H1 (cell line): ENCODE measurements at regions not wholly inside any gene's neighbourhood (a gene's known extent, or its start where the extent isn't known, plus 50 kb on each side); places are given as distances from the start of the nearest gene placed in this dataset.

ENCODE experiments used
- CTCF ChIA-PET: fragments of 300-600 bp; sonication (Branson Sonifier 250); formaldehyde crosslinking; loops from one replicate; lab custom pipeline; 2021; ENCODE audit not compliant: partially characterized antibody; lab: Charles Lee
- POLR2A ChIA-PET: fragments of 300-600 bp; sonication (Branson Sonifier 250); formaldehyde crosslinking; loops from one replicate; lab custom pipeline; 2021; ENCODE audit warnings: inconsistent platforms; ENCODE audit not compliant: partially characterized antibody; lab: Charles Lee
- DNase-seq, 2 experiments: peaks; one replicate each; pipeline versions ENCODE4 v3.0.0 to v3.0.0-alpha.2; 2010 to 2022; ENCODE audit warnings: low spot score in 2 of 2, low read depth in 1 of 2, mixed read lengths in 1 of 2
- FAIRE-seq: peaks from 2 replicates; lab custom pipeline; 2011; peaks lifted over from hg19 to GRCh38; lab: Jason Lieb, UNC
- H2AFZ ChIP-seq: 2 replicates; pipeline ENCODE4 v1.8.1; 2012; ENCODE audit warnings: low read length, inconsistent platforms
- H2AK5ac ChIP-seq: 2 replicates; pipeline ENCODE4 v1.6.1; 2013; ENCODE audit warnings: low read depth, low read length
- H2BK120ac ChIP-seq: replicated peaks from 2 replicates; pipeline ENCODE3; 2013; ENCODE audit warnings: low read depth, low read length, inconsistent platforms
- H2BK12ac ChIP-seq: 2 replicates; pipeline ENCODE4 v1.6.1; 2013; ENCODE audit warnings: low read depth, low read length
- H2BK15ac ChIP-seq: 2 replicates; pipeline ENCODE4 v1.6.1; 2013; ENCODE audit warnings: low read length
- H2BK20ac ChIP-seq: 2 replicates; pipeline ENCODE4 v1.6.1; 2013; ENCODE audit warnings: low read length
- H2BK5ac ChIP-seq: 2 replicates; pipeline ENCODE4 v1.6.1; 2013; ENCODE audit warnings: low read depth, low read length
- H3K14ac ChIP-seq: 2 replicates; pipeline ENCODE4 v1.6.1; 2013; ENCODE audit warnings: inconsistent platforms; ENCODE audit not compliant: insufficient read length
- H3K18ac ChIP-seq: 2 replicates; pipeline ENCODE4 v1.6.1; 2013; ENCODE audit warnings: low read length; ENCODE audit errors: extremely low read depth
- H3K23ac ChIP-seq: 2 replicates; pipeline ENCODE4 v1.6.1; 2013; ENCODE audit warnings: inconsistent platforms; ENCODE audit not compliant: insufficient read length
- H3K23me2 ChIP-seq: 2 replicates; pipeline ENCODE4 v1.6.1; 2013; ENCODE audit warnings: low read depth, low read length
- H3K27ac ChIP-seq: 2 replicates; pipeline ENCODE4 v1.6.1; 2011; ENCODE audit warnings: low read depth, low read length, inconsistent platforms
- H3K27me3 ChIP-seq, 4 experiments: replicated peaks in 1 of 4; 1 replicate in 1 of 4; 2 replicates in 3 of 4; pipeline versions ENCODE4 v1.6.1 to v1.8.1; 2011 to 2013; ENCODE audit warnings: low read length in 3 of 4, mild to moderate bottlenecking in 3 of 4, inconsistent platforms in 2 of 4, mixed read lengths in 2 of 4, moderate library complexity in 1 of 4; ENCODE audit not compliant: control insufficient read depth in 3 of 4, insufficient read depth in 3 of 4; ENCODE audit errors: extremely low read depth in 1 of 4
- H3K36me3 ChIP-seq, 4 experiments: 2 replicates each; pipeline versions ENCODE4 v1.6.1 to v1.8.1; 2011 to 2013; ENCODE audit warnings: mild to moderate bottlenecking in 4 of 4, low read length in 3 of 4, moderate library complexity in 2 of 4, control low read depth in 1 of 4, inconsistent platforms in 1 of 4; ENCODE audit not compliant: insufficient read depth in 4 of 4, control insufficient read depth in 2 of 4
- H3K4ac ChIP-seq: replicated peaks from 2 replicates; pipeline ENCODE3; 2013; ENCODE audit warnings: low read length, low read depth, mixed read lengths, inconsistent platforms; ENCODE audit not compliant: insufficient read length
- H3K4me1 ChIP-seq, 4 experiments: replicated peaks in 1 of 4; 1 replicate in 1 of 4; 2 replicates in 3 of 4; pipeline versions ENCODE4 v1.6.1 to v1.8.1; 2011 to 2013; ENCODE audit warnings: low read length in 3 of 4, inconsistent platforms in 2 of 4, mixed read lengths in 1 of 4; ENCODE audit not compliant: insufficient read depth in 4 of 4, control insufficient read depth in 3 of 4
- H3K4me2 ChIP-seq, 2 experiments: 2 replicates each; pipeline versions ENCODE4 v1.6.1 to v1.8.1; 2011 to 2013; ENCODE audit warnings: low read depth in 2 of 2, low read length in 2 of 2, control low read depth in 1 of 2, inconsistent platforms in 1 of 2, mild to moderate bottlenecking in 1 of 2; ENCODE audit not compliant: insufficient read depth in 1 of 2
- H3K4me3 ChIP-seq, 4 experiments: fragments of 200-600, 300-600 bp in 1 of 4; sonication (generic), shearing (Covaris generic), sonication (Bioruptor Twin) in 1 of 4; 2 replicates each; pipeline versions ENCODE4 v1.5.1 to v1.8.1; 2011 to 2016; ENCODE audit warnings: low read length in 4 of 4, low read depth in 3 of 4, control low read depth in 2 of 4, inconsistent platforms in 2 of 4, mild to moderate bottlenecking in 2 of 4, mixed read lengths in 1 of 4, moderate library complexity in 1 of 4; ENCODE audit not compliant: insufficient read depth in 2 of 4; ENCODE audit errors: extremely low read depth in 1 of 4
- H3K56ac ChIP-seq: replicated peaks from 2 replicates; pipeline ENCODE3; 2013; ENCODE audit warnings: low read depth, mild to moderate bottlenecking, mixed read lengths, low read length, inconsistent platforms; ENCODE audit not compliant: insufficient read length
- H3K79me1 ChIP-seq: 2 replicates; pipeline ENCODE4 v1.6.1; 2013; ENCODE audit warnings: low read depth, low read length, control low read depth
- H3K79me2 ChIP-seq, 2 experiments: 2 replicates each; pipeline versions ENCODE4 v1.6.1 to v1.8.1; 2012 to 2013; ENCODE audit warnings: low read length in 2 of 2, mild to moderate bottlenecking in 2 of 2, inconsistent platforms in 1 of 2; ENCODE audit not compliant: insufficient read depth in 2 of 2, control insufficient read depth in 1 of 2
- H3K9ac ChIP-seq, 4 experiments: replicated peaks in 1 of 4; 1 replicate in 1 of 4; 2 replicates in 3 of 4; pipeline versions ENCODE4 v1.6.1 to v1.8.1; 2011 to 2013; ENCODE audit warnings: low read depth in 3 of 4, low read length in 3 of 4, control low read depth in 2 of 4, mild to moderate bottlenecking in 2 of 4, moderate library complexity in 2 of 4, inconsistent platforms in 1 of 4; ENCODE audit errors: extremely low read depth in 1 of 4
- H3K9me3 ChIP-seq, 2 experiments: 2 replicates each; pipeline versions ENCODE4 v1.6.1 to v1.8.1; 2012 to 2013; ENCODE audit warnings: mild to moderate bottlenecking in 2 of 2, moderate library complexity in 2 of 2, control low read depth in 1 of 2, inconsistent platforms in 1 of 2, low read depth in 1 of 2, low read length in 1 of 2, mixed read lengths in 1 of 2; ENCODE audit not compliant: insufficient read depth in 2 of 2
- H4K20me1 ChIP-seq, 2 experiments: replicated peaks in 1 of 2; 2 replicates each; pipeline versions ENCODE3 to v1.8.1; 2011 to 2013; ENCODE audit warnings: inconsistent platforms in 2 of 2, low read length in 2 of 2, mild to moderate bottlenecking in 1 of 2; ENCODE audit not compliant: insufficient read depth in 2 of 2, control insufficient read depth in 1 of 2
- H4K5ac ChIP-seq: 2 replicates; pipeline ENCODE4 v1.6.1; 2013; ENCODE audit warnings: low read length, low read depth, mixed read lengths, inconsistent platforms; ENCODE audit not compliant: insufficient read length
- H4K8ac ChIP-seq: 2 replicates; pipeline ENCODE4 v1.8.0; 2013; ENCODE audit warnings: mild to moderate bottlenecking, moderate library complexity, low read length, inconsistent platforms; ENCODE audit not compliant: insufficient read depth; ENCODE audit errors: extremely low read depth
- H4K91ac ChIP-seq: replicated peaks from 2 replicates; pipeline ENCODE3; 2013; ENCODE audit warnings: low read length, mixed read lengths, inconsistent platforms; ENCODE audit not compliant: insufficient read length
- BRCA1 ChIP-seq: IDR thresholded peaks from 2 replicates; pipeline ENCODE4 v1.6.1; 2012; ENCODE audit warnings: low read depth, low read length, improper control_type of control experiment
- POLR2A ChIP-seq, 2 experiments: IDR thresholded peaks; 1 replicate in 1 of 2; 2 replicates in 1 of 2; pipeline ENCODE4 v1.6.1; 2011; ENCODE audit warnings: low read depth in 2 of 2, low read length in 2 of 2, mild to moderate bottlenecking in 2 of 2; ENCODE audit errors: control extremely low read depth in 1 of 2
- RXRA ChIP-seq: IDR thresholded peaks from 2 replicates; pipeline ENCODE4 v1.6.1; 2011; ENCODE audit warnings: low read depth, mild to moderate bottlenecking, low read length, moderate library complexity; ENCODE audit not compliant: insufficient read depth
- SIN3A ChIP-seq, 2 experiments: IDR thresholded peaks in 1 of 2; conservative IDR thresholded peaks in 1 of 2; 2 replicates each; pipeline ENCODE4 v1.6.1; 2011 to 2012; ENCODE audit warnings: low read length in 2 of 2, improper control_type of control experiment in 1 of 2, low read depth in 1 of 2, mild to moderate bottlenecking in 1 of 2
- SP1 ChIP-seq: IDR thresholded peaks from 2 replicates; pipeline ENCODE4 v1.6.1; 2011; ENCODE audit warnings: low read depth, low read length
- WGBS, 2 experiments: shearing (Covaris generic) in 1 of 2; methylation state at CpG; one replicate each; pipeline versions ENCODE4 v1.1.6 to v1.1.7; 2013 to 2015; ENCODE audit warnings: low lambda C conversion rate in 2 of 2, mixed read lengths in 2 of 2, inconsistent platforms in 1 of 2, low coverage in 1 of 2, missing lambda C conversion rate in 1 of 2; ENCODE audit not compliant: insufficient replicate concordance in 2 of 2, insufficient coverage in 1 of 2, insufficient read length in 1 of 2; ENCODE audit errors: extremely low coverage in 1 of 2, missing lambda C conversion rate in 1 of 2; 5-methylcytosine and 5-hydroxymethylcytosine counted together

DNA sequence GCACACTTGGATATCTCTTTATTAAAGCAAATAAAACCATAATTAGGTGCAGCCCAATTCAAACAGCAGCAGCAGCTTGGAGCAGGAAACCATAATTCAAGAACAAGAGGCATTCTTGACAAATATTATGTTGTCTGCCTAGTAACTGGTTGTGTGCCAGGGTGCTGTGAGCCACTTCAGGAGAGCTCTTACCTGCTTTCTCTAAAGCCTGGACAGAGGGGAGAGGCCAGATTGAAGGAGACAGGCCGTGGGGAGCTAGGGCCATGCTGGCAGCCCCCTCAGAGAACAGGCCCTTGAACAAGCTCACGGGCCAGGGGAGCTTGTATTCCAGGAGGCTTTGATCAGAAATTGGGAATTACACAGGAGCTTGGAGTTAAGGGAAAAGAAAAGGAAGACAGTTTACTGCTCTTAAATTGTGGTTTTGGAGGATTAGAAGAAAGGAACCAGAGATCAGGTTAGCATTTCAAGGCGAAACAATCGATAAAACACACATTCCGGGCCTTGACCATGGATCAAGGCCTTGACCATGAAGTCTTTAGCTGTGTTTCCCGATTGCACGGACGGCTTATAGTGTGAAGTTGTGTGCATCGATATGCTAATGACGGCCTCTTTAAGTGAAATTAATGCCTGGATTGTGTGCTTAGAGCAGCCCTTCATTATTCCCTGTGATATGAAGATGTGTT, 69.8 kb upstream of the NKX2-2 start:
- no peak overlapping the region for H3K4ac ChIP-seq
- no peaks in the 10 kb centered on the region for H4K20me1 ChIP-seq
- H3K79me2 ChIP-seq: no peaks in the 10 kb centered on the region
- WGBS, 2 experiments: 88% methylated on average over 10 of the region's 10 CpGs; no CpG with 5 or more reads in 1 of the 2 experiments
- H3K9me3 ChIP-seq: no peaks in the 10 kb centered on the region
- FAIRE-seq (no peak), DNase-seq (no peak)
- H3K36me3 ChIP-seq: no peaks in the 10 kb centered on the region
- no peaks in the 10 kb centered on the region for H3K23me2 ChIP-seq
- no peak overlapping the region for H2BK120ac ChIP-seq
- no peak overlapping the region for H2AFZ ChIP-seq
- no peak overlapping the region for H2BK20ac ChIP-seq
- ChIA-PET CTCF (interaction anchor here (0.7 to 5.3 kb wide), 9 partner anchors 8 to 779 kb away, joined by 3 to 43 read pairs (median 4); no protein-coding TSS in a partner anchor), POLR2A (no interaction called here)
- no peaks in the 10 kb centered on the region for H3K4me1 ChIP-seq
- no peaks in the 10 kb centered on the region for H3K79me1 ChIP-seq
- H2AK5ac ChIP-seq: no peak overlapping the region
- no peak overlapping the region for H4K5ac ChIP-seq
- no peak overlapping the region for H3K18ac ChIP-seq
- H4K91ac ChIP-seq: no peak overlapping the region
- H2BK12ac ChIP-seq: no peak overlapping the region
- TF ChIP-seq SP1 (no peak), SIN3A (conservative IDR thresholded peaks at IDR 0.05 in 1 of 2, IDR thresholded peaks at IDR 0.05 in 1 of 2; ENCODE audit: low read depth in 1 of 2, low read length in 2 of 2) (no peak), BRCA1 (no peak), POLR2A (IDR thresholded peaks at IDR 0.05; ENCODE audit: control extremely low read depth in 1 of 2, low read depth in 2 of 2, low read length in 2 of 2) (no peak), RXRA (no peak)
- no peak overlapping the region for H2BK5ac ChIP-seq
- no peak overlapping the region for H3K14ac ChIP-seq
- no peak overlapping the region for H3K56ac ChIP-seq
- no peak overlapping the region for H3K23ac ChIP-seq
- no peak overlapping the region for H3K9ac ChIP-seq
- no peak overlapping the region for H3K27ac ChIP-seq
- no peak overlapping the region for H3K4me2 ChIP-seq
- no peak overlapping the region for H3K4me3 ChIP-seq
- H4K8ac ChIP-seq: no peak overlapping the region
- H3K27me3 ChIP-seq: peaks cover 0 to 1% (median 0%) of the 10 kb centered on the region in 4 experiments; a peak in 1 of 7 replicates
- no peak overlapping the region for H2BK15ac ChIP-seq
